Liver (tissue), 8 donors: ENCODE measurements at regions not wholly inside any gene's neighbourhood (a gene's known extent, or its start where the extent isn't known, plus 50 kb on each side); places are given as distances from the start of the nearest gene placed in this dataset.

Experiments used
- DNase-seq: peaks from one replicate; pipeline ENCODE4 v3.0.0-alpha.2; 2017; ENCODE audit warnings: low spot score
- H3K27ac ChIP-seq, 2 donors: one replicate each; pipeline ENCODE4 v1.7.0; 2013; ENCODE audit warnings: inconsistent platforms in 2 of 2, low read length in 2 of 2, control low read depth in 1 of 2, low read depth in 1 of 2, mild to moderate bottlenecking in 1 of 2
- H3K27me3 ChIP-seq, 4 donors: one replicate each; pipeline versions ENCODE4 v1.6.1 to v1.7.0; 2013; ENCODE audit warnings: low read length in 3 of 4, inconsistent platforms in 1 of 4, mild to moderate bottlenecking in 1 of 4, moderate library complexity in 1 of 4; ENCODE audit not compliant: control insufficient read depth in 4 of 4, insufficient read depth in 4 of 4
- H3K36me3 ChIP-seq, 4 donors: one replicate each; pipeline versions ENCODE4 v1.6.1 to v1.7.0; 2013; ENCODE audit warnings: low read length in 3 of 4, mild to moderate bottlenecking in 3 of 4, low read depth in 1 of 4, moderate library complexity in 1 of 4; ENCODE audit not compliant: control insufficient read depth in 4 of 4, insufficient read depth in 3 of 4
- H3K4me1 ChIP-seq, 4 donors: one replicate each; pipeline versions ENCODE4 v1.6.1 to v1.7.0; 2013; ENCODE audit warnings: low read length in 3 of 4, mild to moderate bottlenecking in 3 of 4, moderate library complexity in 1 of 4; ENCODE audit not compliant: control insufficient read depth in 4 of 4, insufficient read depth in 4 of 4
- H3K4me3 ChIP-seq, 3 donors: one replicate each; pipeline versions ENCODE4 v1.6.1 to v1.7.0; 2013; ENCODE audit warnings: low read length in 3 of 3, control low read depth in 1 of 3, low read depth in 1 of 3, mild to moderate bottlenecking in 1 of 3
- H3K9ac ChIP-seq, 2 donors: one replicate each; pipeline ENCODE4 v1.7.0; 2013; ENCODE audit warnings: low read length in 2 of 2, mild to moderate bottlenecking in 2 of 2, moderate library complexity in 2 of 2, control low read depth in 1 of 2, low read depth in 1 of 2
- H3K9me3 ChIP-seq, 4 donors: one replicate each; pipeline versions ENCODE4 v1.6.1 to v1.7.0; 2013; ENCODE audit warnings: low read length in 3 of 4; ENCODE audit not compliant: control insufficient read depth in 4 of 4
- EGR1 ChIP-seq, 2 donors: IDR thresholded peaks; 2 replicates each; pipeline ENCODE4 v1.6.1; 2016 to 2018; ENCODE audit warnings: antibody characterized with exemption in 2 of 2, low read depth in 2 of 2
- FOXA1 ChIP-seq: IDR thresholded peaks from 2 replicates; pipeline ENCODE4 v1.6.1; 2016; ENCODE audit warnings: antibody characterized with exemption
- FOXA2 ChIP-seq: IDR thresholded peaks from 2 replicates; pipeline ENCODE4 v1.6.1; 2016; ENCODE audit warnings: antibody characterized with exemption
- GABPA ChIP-seq, 2 donors: IDR thresholded peaks in 1 of 2; conservative IDR thresholded peaks in 1 of 2; 2 replicates each; pipeline ENCODE4 v1.6.1; 2016; ENCODE audit warnings: antibody characterized with exemption in 2 of 2, mild to moderate bottlenecking in 1 of 2, moderate library complexity in 1 of 2
- HNF4A ChIP-seq, 2 donors: conservative IDR thresholded peaks; 2 replicates each; pipeline ENCODE4 v1.6.1; 2016; ENCODE audit warnings: antibody characterized with exemption in 2 of 2, mild to moderate bottlenecking in 2 of 2
- HNF4G ChIP-seq: IDR thresholded peaks from 2 replicates; pipeline ENCODE4 v1.6.1; 2016; ENCODE audit warnings: antibody characterized with exemption
- JUND ChIP-seq, 2 donors: IDR thresholded peaks; 2 replicates each; pipeline ENCODE4 v1.6.1; 2016; ENCODE audit warnings: antibody characterized with exemption in 2 of 2
- NR2F2 ChIP-seq: IDR thresholded peaks from 2 replicates; pipeline ENCODE4 v1.6.1; 2016; ENCODE audit warnings: antibody characterized with exemption
- RAD21 ChIP-seq, 2 donors: IDR thresholded peaks; 2 replicates each; pipeline ENCODE4 v1.6.1; 2016; ENCODE audit warnings: antibody characterized with exemption in 2 of 2, mild to moderate bottlenecking in 2 of 2
- RXRA ChIP-seq, 2 donors: IDR thresholded peaks; 2 replicates each; pipeline ENCODE4 v1.6.1; 2017 to 2018; ENCODE audit warnings: antibody characterized with exemption in 2 of 2, mild to moderate bottlenecking in 1 of 2
- SP1 ChIP-seq: IDR thresholded peaks from 2 replicates; pipeline ENCODE4 v1.6.1; 2018; ENCODE audit warnings: antibody characterized with exemption, mild to moderate bottlenecking
- TAF1 ChIP-seq: conservative IDR thresholded peaks from 2 replicates; pipeline ENCODE4 v1.6.1; 2016; ENCODE audit warnings: antibody characterized with exemption, mild to moderate bottlenecking
- YY1 ChIP-seq: IDR thresholded peaks from 2 replicates; pipeline ENCODE4 v1.6.1; 2016; ENCODE audit warnings: antibody characterized with exemption, mild to moderate bottlenecking
- WGBS: extraction: QIAGEN DNeasy Blood & Tissue Kit; methylation state at CpG from one replicate; pipeline ENCODE4 v1.1.7; 2013; 5-methylcytosine and 5-hydroxymethylcytosine counted together
- TF ChIP-seq, protein P1 (sequence below): IDR thresholded peaks from 2 replicates; pipeline ENCODE4 v1.6.1; 2016; ENCODE audit warnings: antibody characterized with exemption
- TF ChIP-seq, protein P2 (sequence below): IDR thresholded peaks from 2 replicates; pipeline ENCODE4 v1.6.1; 2016; ENCODE audit warnings: antibody characterized with exemption
- TF ChIP-seq, protein P3 (sequence below): IDR thresholded peaks from 2 replicates; pipeline ENCODE4 v1.6.1; 2016; ENCODE audit warnings: antibody characterized with exemption, mild to moderate bottlenecking
- TF ChIP-seq, protein P4 (sequence below): IDR thresholded peaks from 2 replicates; pipeline ENCODE4 v1.6.1; 2016; ENCODE audit warnings: antibody characterized with exemption
- TF ChIP-seq, protein P5 (sequence below): fragments of 150-350 bp; IDR thresholded peaks from 2 replicates; pipeline ENCODE4 v1.5.1; 2017; ENCODE audit warnings: improper control_type of control experiment, low read depth, low read length; ENCODE audit not compliant: missing input control
- donor health status: healthy.
- donor health status: healthy.
- donor health status: healthy.
- donor health status: healthy.
- donor health status: healthy.

DNA sequence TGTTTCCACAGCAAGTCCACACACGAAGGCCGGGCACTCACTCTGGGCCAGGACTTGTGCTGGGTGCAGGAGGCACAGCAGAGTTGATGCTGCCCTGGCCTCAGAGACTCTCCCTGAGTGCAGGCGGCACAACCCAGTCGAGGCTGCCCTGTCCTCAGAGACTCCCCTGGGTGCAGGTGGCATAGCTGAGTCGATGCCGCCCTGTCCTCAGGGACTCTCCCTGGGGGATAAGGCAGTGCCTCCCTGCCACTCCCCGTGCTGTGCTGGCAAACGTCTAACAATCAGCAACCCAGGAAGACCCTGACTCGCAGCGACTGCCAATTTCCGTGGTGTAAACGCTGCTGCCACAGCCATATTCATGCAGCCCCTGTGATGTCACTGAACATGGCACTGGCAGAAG, 93.1 kb downstream of the PDGFA start:
- DNase-seq: no peak
- Histone ChIP-seq H3K4me3 (no peak overlapping the region), H3K9ac (no peak overlapping the region), H3K36me3 (no peaks in the 10 kb centered on the region), H3K4me1 (no peaks in the 10 kb centered on the region), H3K27me3 (no peaks in the 10 kb centered on the region), H3K9me3 (no peaks in the 10 kb centered on the region), H3K27ac (no peak overlapping the region)
- 83% methylated on average over 12 of the region's 12 CpGs for WGBS
- no peak for TF ChIP-seq EGR1 (IDR thresholded peaks at IDR 0.05; ENCODE audit: low read depth in 2 of 2)
- TF ChIP-seq SP1: no peak
- TF ChIP-seq, protein P1, sequence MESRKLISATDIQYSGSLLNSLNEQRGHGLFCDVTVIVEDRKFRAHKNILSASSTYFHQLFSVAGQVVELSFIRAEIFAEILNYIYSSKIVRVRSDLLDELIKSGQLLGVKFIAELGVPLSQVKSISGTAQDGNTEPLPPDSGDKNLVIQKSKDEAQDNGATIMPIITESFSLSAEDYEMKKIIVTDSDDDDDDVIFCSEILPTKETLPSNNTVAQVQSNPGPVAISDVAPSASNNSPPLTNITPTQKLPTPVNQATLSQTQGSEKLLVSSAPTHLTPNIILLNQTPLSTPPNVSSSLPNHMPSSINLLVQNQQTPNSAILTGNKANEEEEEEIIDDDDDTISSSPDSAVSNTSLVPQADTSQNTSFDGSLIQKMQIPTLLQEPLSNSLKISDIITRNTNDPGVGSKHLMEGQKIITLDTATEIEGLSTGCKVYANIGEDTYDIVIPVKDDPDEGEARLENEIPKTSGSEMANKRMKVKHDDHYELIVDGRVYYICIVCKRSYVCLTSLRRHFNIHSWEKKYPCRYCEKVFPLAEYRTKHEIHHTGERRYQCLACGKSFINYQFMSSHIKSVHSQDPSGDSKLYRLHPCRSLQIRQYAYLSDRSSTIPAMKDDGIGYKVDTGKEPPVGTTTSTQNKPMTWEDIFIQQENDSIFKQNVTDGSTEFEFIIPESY: no peak
- no peak for TF ChIP-seq RAD21 (IDR thresholded peaks at IDR 0.05)
- no peak for TF ChIP-seq FOXA2
- TF ChIP-seq, protein P2, sequence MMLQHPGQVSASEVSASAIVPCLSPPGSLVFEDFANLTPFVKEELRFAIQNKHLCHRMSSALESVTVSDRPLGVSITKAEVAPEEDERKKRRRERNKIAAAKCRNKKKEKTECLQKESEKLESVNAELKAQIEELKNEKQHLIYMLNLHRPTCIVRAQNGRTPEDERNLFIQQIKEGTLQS: no peak
- TF ChIP-seq HNF4A (conservative IDR thresholded peaks at IDR 0.05): no peak
- TF ChIP-seq, protein P3, sequence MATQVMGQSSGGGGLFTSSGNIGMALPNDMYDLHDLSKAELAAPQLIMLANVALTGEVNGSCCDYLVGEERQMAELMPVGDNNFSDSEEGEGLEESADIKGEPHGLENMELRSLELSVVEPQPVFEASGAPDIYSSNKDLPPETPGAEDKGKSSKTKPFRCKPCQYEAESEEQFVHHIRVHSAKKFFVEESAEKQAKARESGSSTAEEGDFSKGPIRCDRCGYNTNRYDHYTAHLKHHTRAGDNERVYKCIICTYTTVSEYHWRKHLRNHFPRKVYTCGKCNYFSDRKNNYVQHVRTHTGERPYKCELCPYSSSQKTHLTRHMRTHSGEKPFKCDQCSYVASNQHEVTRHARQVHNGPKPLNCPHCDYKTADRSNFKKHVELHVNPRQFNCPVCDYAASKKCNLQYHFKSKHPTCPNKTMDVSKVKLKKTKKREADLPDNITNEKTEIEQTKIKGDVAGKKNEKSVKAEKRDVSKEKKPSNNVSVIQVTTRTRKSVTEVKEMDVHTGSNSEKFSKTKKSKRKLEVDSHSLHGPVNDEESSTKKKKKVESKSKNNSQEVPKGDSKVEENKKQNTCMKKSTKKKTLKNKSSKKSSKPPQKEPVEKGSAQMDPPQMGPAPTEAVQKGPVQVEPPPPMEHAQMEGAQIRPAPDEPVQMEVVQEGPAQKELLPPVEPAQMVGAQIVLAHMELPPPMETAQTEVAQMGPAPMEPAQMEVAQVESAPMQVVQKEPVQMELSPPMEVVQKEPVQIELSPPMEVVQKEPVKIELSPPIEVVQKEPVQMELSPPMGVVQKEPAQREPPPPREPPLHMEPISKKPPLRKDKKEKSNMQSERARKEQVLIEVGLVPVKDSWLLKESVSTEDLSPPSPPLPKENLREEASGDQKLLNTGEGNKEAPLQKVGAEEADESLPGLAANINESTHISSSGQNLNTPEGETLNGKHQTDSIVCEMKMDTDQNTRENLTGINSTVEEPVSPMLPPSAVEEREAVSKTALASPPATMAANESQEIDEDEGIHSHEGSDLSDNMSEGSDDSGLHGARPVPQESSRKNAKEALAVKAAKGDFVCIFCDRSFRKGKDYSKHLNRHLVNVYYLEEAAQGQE: no peak
- TF ChIP-seq FOXA1: no peak
- TF ChIP-seq, protein P4, sequence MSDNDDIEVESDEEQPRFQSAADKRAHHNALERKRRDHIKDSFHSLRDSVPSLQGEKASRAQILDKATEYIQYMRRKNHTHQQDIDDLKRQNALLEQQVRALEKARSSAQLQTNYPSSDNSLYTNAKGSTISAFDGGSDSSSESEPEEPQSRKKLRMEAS: no peak
- TF ChIP-seq, protein P5, sequence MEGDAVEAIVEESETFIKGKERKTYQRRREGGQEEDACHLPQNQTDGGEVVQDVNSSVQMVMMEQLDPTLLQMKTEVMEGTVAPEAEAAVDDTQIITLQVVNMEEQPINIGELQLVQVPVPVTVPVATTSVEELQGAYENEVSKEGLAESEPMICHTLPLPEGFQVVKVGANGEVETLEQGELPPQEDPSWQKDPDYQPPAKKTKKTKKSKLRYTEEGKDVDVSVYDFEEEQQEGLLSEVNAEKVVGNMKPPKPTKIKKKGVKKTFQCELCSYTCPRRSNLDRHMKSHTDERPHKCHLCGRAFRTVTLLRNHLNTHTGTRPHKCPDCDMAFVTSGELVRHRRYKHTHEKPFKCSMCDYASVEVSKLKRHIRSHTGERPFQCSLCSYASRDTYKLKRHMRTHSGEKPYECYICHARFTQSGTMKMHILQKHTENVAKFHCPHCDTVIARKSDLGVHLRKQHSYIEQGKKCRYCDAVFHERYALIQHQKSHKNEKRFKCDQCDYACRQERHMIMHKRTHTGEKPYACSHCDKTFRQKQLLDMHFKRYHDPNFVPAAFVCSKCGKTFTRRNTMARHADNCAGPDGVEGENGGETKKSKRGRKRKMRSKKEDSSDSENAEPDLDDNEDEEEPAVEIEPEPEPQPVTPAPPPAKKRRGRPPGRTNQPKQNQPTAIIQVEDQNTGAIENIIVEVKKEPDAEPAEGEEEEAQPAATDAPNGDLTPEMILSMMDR: no peak
- no peak for TF ChIP-seq JUND (IDR thresholded peaks at IDR 0.05)
- TF ChIP-seq YY1: no peak
- TF ChIP-seq RXRA (IDR thresholded peaks at IDR 0.05): no peak
- TF ChIP-seq GABPA (IDR thresholded peaks at IDR 0.05 in 1 of 2, conservative IDR thresholded peaks at IDR 0.05 in 1 of 2): no peak
- TF ChIP-seq TAF1: no peak
- TF ChIP-seq HNF4G: no peak
- no peak for TF ChIP-seq NR2F2
